Activated T-cell treated with anti-CD3 and anti-CD28 coated beads, Interleukin-2, amount 50 U/mL, for 72 hours (primary cell): ENCODE measurements at regions not wholly inside any gene's neighbourhood (a gene's known extent, or its start where the extent isn't known, plus 50 kb on each side); places are given as distances from the start of the nearest gene placed in this dataset.
"Not testable (repeated sequence)": the region's sequence is repeated elsewhere in the genome, so short reads cannot be mapped to it uniquely, and the experiment has no call there.

Source experiments
- ATAC-seq, 2 donors: fragments of 150-1000 bp; cut with Tn5 transposase; replicated peaks in 1 of 2; 2 replicates each; pipeline ENCODE4 v1.10.0; 2021; ENCODE audit warnings: moderate library complexity in 2 of 2, mild to moderate bottlenecking in 1 of 2
- DNase-seq, 2 donors: peaks; one replicate each; pipeline ENCODE4 v3.0.0; 2021 to 2022; ENCODE audit warnings: mixed read lengths in 1 of 2
- H3K27ac Mint-ChIP-seq: one replicate; pipeline ENCODE4 v1.8.0; 2022; ENCODE audit warnings: mild to moderate bottlenecking, moderate library complexity, mixed read lengths
- H3K27me3 Mint-ChIP-seq: one replicate; pipeline ENCODE4 v1.8.0; 2022; ENCODE audit warnings: low read depth, mixed read lengths
- H3K36me3 Mint-ChIP-seq, 2 donors: one replicate each; pipeline ENCODE4 v1.8.0; 2022; ENCODE audit warnings: mixed read lengths in 2 of 2, mild to moderate bottlenecking in 1 of 2; ENCODE audit not compliant: insufficient read depth in 2 of 2
- H3K4me1 Mint-ChIP-seq: one replicate; pipeline ENCODE4 v1.8.0; 2022; ENCODE audit warnings: low read depth, mixed read lengths
- H3K4me3 Mint-ChIP-seq, 2 donors: one replicate each; pipeline ENCODE4 v1.8.0; 2022; ENCODE audit warnings: mild to moderate bottlenecking in 2 of 2, mixed read lengths in 2 of 2, moderate library complexity in 2 of 2
- H3K9me3 Mint-ChIP-seq, 2 donors: one replicate each; pipeline ENCODE4 v1.8.0; 2022; ENCODE audit warnings: mixed read lengths in 2 of 2

- H3K27ac Mint-ChIP-seq, result no peak overlapping the region
- no peaks in the 10 kb centered on the region for H3K27me3 Mint-ChIP-seq
- DNase-seq (no peak), ATAC-seq (no peak)
- no peak overlapping the region for H3K4me3 Mint-ChIP-seq
- H3K9me3 Mint-ChIP-seq, result peaks cover 0 to 5% of the 10 kb centered on the region in 2 donors
- H3K36me3 Mint-ChIP-seq, result no peaks in the 10 kb centered on the region
- H3K4me1 Mint-ChIP-seq, result no peaks in the 10 kb centered on the region
Measured at GRCh38 chr21:28174701-28175100, 818.0 kb downstream of the LTN1 start.

DNA sequence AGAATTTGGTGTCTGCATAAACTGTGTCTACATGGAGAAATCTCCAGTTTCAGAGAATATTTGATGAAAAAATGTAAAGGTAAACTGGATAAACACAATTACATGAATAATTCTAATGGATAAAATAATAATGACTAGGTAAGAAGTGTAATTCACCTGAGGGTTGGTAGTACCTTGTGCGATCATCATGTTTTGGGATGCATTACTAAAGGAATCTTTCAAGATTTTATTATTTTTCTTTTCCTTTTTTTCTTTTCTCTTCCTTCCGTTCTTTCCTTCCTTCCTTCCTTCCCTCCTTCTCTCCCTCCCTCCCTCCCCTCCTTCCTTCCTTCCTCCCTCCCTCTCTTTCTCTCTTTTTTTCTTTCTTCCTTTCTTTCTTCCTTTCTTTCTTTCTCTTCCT is 818.7 kb downstream of the LTN1 start:
- Mint-ChIP-seq H3K27ac (no peak overlapping the region), H3K27me3 (no peaks in the 10 kb centered on the region), H3K9me3 (peaks cover 0 to 5% of the 10 kb centered on the region in 2 donors), H3K4me1 (no peaks in the 10 kb centered on the region), H3K36me3 (no peaks in the 10 kb centered on the region), H3K4me3 (no peak overlapping the region)
- ATAC-seq (no peak), DNase-seq (no peak)

GRCh38 chr21:28172376-28172775 is 820.3 kb downstream of the LTN1 start:
- DNase-seq (no peak), ATAC-seq (no peak)
- no peaks in the 10 kb centered on the region for H3K36me3 Mint-ChIP-seq

DNA sequence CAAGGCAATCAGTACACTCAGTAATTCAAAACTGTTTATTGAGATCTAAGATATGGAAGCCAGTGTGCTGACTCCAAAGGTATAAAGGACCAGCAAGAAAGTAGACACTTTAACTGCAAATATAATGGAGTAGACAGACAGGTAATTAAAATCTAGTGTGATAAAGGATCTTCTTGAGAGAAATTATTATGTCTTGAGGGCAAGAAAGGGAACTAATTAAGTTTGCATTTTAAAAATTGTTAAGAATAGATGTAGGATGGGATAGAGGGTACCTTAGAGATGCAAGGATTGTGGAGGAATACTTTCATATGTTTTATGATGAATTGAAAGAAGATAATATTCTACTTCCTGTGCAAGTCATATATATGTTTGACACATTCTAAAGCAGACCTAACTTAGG is 825.3 kb downstream of the LTN1 start:
- ATAC-seq (no peak), DNase-seq (no peak)
- H3K4me1 Mint-ChIP-seq, result no peaks in the 10 kb centered on the region
- H3K36me3 Mint-ChIP-seq, result no peaks in the 10 kb centered on the region
- no peak overlapping the region for H3K27ac Mint-ChIP-seq
- no peak overlapping the region for H3K4me3 Mint-ChIP-seq
- peaks cover 0 to 5% of the 10 kb centered on the region in 2 donors for H3K9me3 Mint-ChIP-seq
- H3K27me3 Mint-ChIP-seq, result no peaks in the 10 kb centered on the region

More at GRCh38 chr21:28172376-28172775, 820.3 kb downstream of the LTN1 start:
- Mint-ChIP-seq H3K9me3 (peaks cover 0 to 5% of the 10 kb centered on the region in 2 donors), H3K4me3 (no peak overlapping the region), H3K27ac (no peak overlapping the region), H3K4me1 (no peaks in the 10 kb centered on the region), H3K27me3 (no peaks in the 10 kb centered on the region)

DNA sequence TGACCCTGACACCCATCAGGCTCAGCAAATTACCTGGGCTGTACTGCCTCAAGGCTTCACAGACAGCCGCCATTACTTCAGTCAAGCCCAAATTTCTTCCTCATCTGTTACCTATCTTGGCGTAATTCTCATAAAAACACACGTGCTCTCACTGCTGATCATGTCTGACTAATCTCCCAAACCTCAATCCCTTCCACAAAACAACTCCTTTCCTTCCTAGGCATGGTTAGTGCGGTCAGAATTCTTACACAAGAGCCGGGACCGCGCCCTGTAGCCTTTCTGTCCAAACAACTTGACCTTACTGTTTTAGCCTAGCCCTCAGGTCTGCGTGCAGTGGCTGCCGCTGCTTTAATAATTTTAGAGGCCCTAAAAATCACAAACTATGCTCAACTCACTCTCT is 828.2 kb downstream of the LTN1 start:
- H3K36me3 Mint-ChIP-seq, H3K27ac Mint-ChIP-seq, DNase-seq, H3K4me3 Mint-ChIP-seq, ATAC-seq, H3K27me3 Mint-ChIP-seq, H3K9me3 Mint-ChIP-seq, H3K4me1 Mint-ChIP-seq: not testable (repeated sequence)

DNA sequence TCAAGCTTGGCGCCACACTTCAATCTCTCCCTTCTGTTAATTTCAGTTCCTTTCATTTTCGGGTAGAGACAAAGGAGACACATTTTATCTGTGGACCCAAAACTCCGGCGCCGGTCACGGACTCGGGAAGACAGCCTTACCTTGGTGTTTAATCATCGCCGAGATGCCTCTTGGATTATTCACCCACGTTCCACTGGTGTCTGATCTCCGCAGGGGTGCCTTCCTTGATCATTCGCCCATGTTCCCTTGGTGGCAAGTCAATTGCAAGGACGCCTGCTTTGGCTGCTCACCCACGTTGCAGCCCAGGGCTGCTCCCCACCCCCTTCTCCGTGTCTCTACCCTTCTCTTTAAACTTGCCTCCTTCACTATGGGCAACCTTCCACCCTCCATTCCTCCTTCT is 830.6 kb downstream of the LTN1 start:
- ATAC-seq, H3K27me3 Mint-ChIP-seq, H3K27ac Mint-ChIP-seq, H3K4me3 Mint-ChIP-seq, H3K36me3 Mint-ChIP-seq, DNase-seq, H3K9me3 Mint-ChIP-seq, H3K4me1 Mint-ChIP-seq: not testable (repeated sequence)

DNA sequence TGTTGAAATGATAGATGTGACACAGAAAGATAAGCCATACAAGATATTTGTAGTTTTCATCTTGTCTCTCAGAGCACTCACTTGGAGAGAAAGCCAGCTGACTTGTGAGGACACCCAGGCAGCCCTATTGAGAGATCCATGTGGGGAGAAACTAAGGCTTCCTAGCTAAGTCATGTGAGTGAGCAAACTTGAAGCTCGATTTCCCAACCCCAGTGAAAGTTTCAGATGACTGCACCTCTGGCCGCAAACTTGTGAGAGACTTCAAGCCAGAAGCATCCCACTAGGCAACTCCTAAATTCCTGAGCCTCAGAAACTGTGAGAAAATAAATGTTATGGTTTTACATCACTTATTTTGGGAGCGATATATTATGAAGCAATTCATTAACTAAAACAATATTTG is 832.3 kb downstream of the LTN1 start:
- H3K27me3 Mint-ChIP-seq, result no peaks in the 10 kb centered on the region
- H3K4me1 Mint-ChIP-seq, result no peaks in the 10 kb centered on the region
- peaks cover 0 to 5% of the 10 kb centered on the region in 2 donors for H3K9me3 Mint-ChIP-seq

GRCh38 chr21:28159396-28159795 is 833.3 kb downstream of the LTN1 start:
- no peak for ATAC-seq
- Mint-ChIP-seq H3K27me3 (no peaks in the 10 kb centered on the region), H3K9me3 (peaks cover 0 to 5% of the 10 kb centered on the region in 2 donors), H3K27ac (no peak overlapping the region), H3K36me3 (no peaks in the 10 kb centered on the region), H3K4me3 (no peak overlapping the region), H3K4me1 (no peaks in the 10 kb centered on the region)
- no peak for DNase-seq

More for the DNA sequence above, 832.3 kb downstream of the LTN1 start:
- no peak overlapping the region for H3K4me3 Mint-ChIP-seq
- ATAC-seq, result no peak
- no peaks in the 10 kb centered on the region for H3K36me3 Mint-ChIP-seq
- H3K27ac Mint-ChIP-seq, result no peak overlapping the region
- DNase-seq, result no peak

DNA sequence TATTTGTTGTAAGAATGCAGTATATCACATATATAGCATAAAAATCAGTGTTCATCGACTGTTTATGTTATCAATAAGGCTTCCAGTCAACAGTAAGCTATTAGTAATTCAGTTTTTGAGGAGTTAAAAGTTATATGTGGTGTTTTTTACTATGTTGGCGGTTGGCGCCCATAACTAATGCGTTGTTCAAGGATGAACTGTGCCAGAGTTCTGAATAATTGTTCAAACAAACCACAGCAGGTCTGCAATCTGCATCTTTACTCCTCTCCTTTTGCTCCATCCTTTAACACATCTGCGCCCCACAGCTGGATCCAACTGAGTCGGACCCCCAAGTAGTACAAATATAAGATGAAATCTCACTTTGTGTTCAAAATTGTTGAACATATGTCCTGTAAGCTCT is 836.1 kb downstream of the LTN1 start:
- no peaks in the 10 kb centered on the region for H3K27me3 Mint-ChIP-seq
- H3K36me3 Mint-ChIP-seq, result no peaks in the 10 kb centered on the region
- H3K4me1 Mint-ChIP-seq, result no peaks in the 10 kb centered on the region
- H3K4me3 Mint-ChIP-seq, result no peak overlapping the region
- no peak overlapping the region for H3K27ac Mint-ChIP-seq
- H3K9me3 Mint-ChIP-seq, result no peaks in the 10 kb centered on the region
- no peak for DNase-seq
- no peak for ATAC-seq

DNA sequence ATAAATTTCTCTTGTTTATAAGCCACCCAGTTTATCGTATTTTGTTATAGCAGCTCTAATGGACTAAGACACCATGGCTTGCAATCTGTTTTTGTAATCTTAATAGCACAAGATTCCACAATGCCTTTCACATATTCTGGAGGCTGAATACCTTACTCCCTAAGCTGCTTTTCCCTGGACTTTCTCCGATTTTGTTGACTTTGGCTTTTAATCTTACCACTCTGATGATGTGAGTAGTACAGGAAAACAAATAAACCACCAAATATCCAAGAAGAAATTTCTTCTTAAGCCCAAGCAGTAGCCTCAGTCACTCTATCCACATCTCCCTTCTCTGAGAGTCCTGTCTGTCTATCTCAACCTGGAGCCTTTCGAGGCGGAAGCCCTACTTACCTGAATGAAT is 838.6 kb downstream of the LTN1 start:
- H3K4me1 Mint-ChIP-seq, result no peaks in the 10 kb centered on the region
- no peak for DNase-seq
- H3K27ac Mint-ChIP-seq, result no peak overlapping the region
- H3K27me3 Mint-ChIP-seq, result no peaks in the 10 kb centered on the region
- H3K9me3 Mint-ChIP-seq, result no peaks in the 10 kb centered on the region
- H3K36me3 Mint-ChIP-seq, result no peaks in the 10 kb centered on the region
- no peak overlapping the region for H3K4me3 Mint-ChIP-seq
- ATAC-seq, result no peak

DNA sequence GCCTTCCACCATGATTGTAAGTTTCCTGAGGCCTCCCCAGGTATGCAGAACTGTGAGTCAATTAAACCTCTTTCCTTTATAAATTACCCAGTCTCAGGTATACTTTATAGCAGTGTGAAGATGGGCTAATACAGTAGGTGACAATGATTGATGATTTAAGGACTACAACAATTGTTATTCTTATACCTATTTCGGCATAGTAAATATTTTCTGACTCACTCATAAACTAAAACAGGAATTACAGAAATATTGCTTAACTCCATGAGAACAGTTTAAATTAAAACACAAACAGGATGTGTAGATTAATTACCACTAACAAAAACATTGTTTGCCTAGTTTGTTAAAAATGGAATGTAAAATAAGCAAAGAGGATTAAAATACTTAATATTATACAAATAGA is 839.9 kb downstream of the LTN1 start:
- DNase-seq (no peak), ATAC-seq (no peak)
- Mint-ChIP-seq H3K36me3 (no peaks in the 10 kb centered on the region), H3K4me3 (no peak overlapping the region), H3K27ac (no peak overlapping the region), H3K9me3 (no peaks in the 10 kb centered on the region), H3K27me3 (no peaks in the 10 kb centered on the region), H3K4me1 (no peaks in the 10 kb centered on the region)

DNA sequence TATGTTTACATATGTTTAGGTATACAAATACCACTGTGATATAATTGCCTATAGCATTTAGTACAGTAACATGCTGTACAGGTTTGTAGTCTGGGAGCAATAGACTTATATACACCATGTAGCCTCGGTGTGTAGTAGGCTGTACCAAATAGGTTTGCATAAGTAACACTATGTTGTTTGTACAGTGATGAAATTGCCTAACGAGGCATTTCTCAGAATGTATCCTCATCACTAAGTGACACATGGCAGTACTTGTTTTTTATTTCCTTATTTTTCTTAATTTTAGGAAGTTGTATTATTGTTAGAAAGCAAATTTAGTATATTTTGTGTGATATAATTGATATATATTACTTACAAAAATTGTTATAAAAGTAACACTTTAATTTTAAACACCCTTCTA is 840.9 kb downstream of the LTN1 start:
- no peak overlapping the region for H3K27ac Mint-ChIP-seq
- no peaks in the 10 kb centered on the region for H3K4me1 Mint-ChIP-seq
- DNase-seq, result no peak
- no peaks in the 10 kb centered on the region for H3K36me3 Mint-ChIP-seq
- H3K4me3 Mint-ChIP-seq, result no peak overlapping the region
- no peaks in the 10 kb centered on the region for H3K9me3 Mint-ChIP-seq
- H3K27me3 Mint-ChIP-seq, result no peaks in the 10 kb centered on the region
- no peak for ATAC-seq

GRCh38 chr21:28150778-28151177 is 841.9 kb downstream of the LTN1 start:
- Mint-ChIP-seq H3K27ac (no peak overlapping the region), H3K9me3 (no peaks in the 10 kb centered on the region), H3K4me1 (no peaks in the 10 kb centered on the region), H3K27me3 (no peaks in the 10 kb centered on the region), H3K36me3 (no peaks in the 10 kb centered on the region), H3K4me3 (no peak overlapping the region)
- DNase-seq (no peak), ATAC-seq (no peak)

GRCh38 chr21:28148400-28149064 is 844.1 kb downstream of the LTN1 start:
- Mint-ChIP-seq H3K27me3 (no peaks in the 10 kb centered on the region), H3K9me3 (no peaks in the 10 kb centered on the region), H3K36me3 (no peaks in the 10 kb centered on the region), H3K4me1 (no peaks in the 10 kb centered on the region), H3K27ac (no peak overlapping the region), H3K4me3 (no peak overlapping the region)
- ATAC-seq (no peak), DNase-seq (no peak)
